T-cell (primary cell): ENCODE measurements at regions not wholly inside any gene's neighbourhood (a gene's known extent, or its start where the extent isn't known, plus 50 kb on each side); places are given as distances from the start of the nearest gene placed in this dataset.
"Not testable (repeated sequence)": the region's sequence is repeated elsewhere in the genome, so short reads cannot be mapped to it uniquely, and the experiment has no call there.

Experiments used
- ATAC-seq, 4 experiments: fragments of 200-7000 bp in 3 of 4; fragments of 150-1000 bp in 1 of 4; cut with Tn5 transposase; replicated peaks in 1 of 4; 1 replicate in 3 of 4; 2 replicates in 1 of 4; pipeline ENCODE4 v1.10.0; 2021; ENCODE audit warnings: moderate library complexity in 3 of 4, mild to moderate bottlenecking in 2 of 4, moderate number of reproducible peaks in 1 of 4
- CTCF ChIA-PET, 2 donors: fragments of 300-600 bp; sonication (Branson Sonifier 250); formaldehyde crosslinking; loops; one replicate each; lab custom pipeline; 2022; ENCODE audit warnings: antibody characterized with exemption in 2 of 2; lab: Charles Lee
- POLR2A ChIA-PET, 2 donors: fragments of 300-600 bp; sonication (Branson Sonifier 250); formaldehyde crosslinking; loops; one replicate each; lab custom pipeline; 2022; ENCODE audit warnings: antibody characterized with exemption in 2 of 2; lab: Charles Lee
- DNase-seq, 35 experiments: peaks; one replicate each; pipeline versions ENCODE4 v3.0.0 to v3.0.0-alpha.2; 2013 to 2023
- H3K27ac ChIP-seq: one replicate; pipeline ENCODE4 v1.5.1; 2013; ENCODE audit warnings: low read length
- H3K27me3 ChIP-seq, 2 experiments: replicated peaks in 1 of 2; 1 replicate in 1 of 2; 2 replicates in 1 of 2; pipeline versions ENCODE4 v1.6.1 to v1.7.0; 2013; ENCODE audit warnings: low read length in 1 of 2, mixed read lengths in 1 of 2; ENCODE audit not compliant: control insufficient read depth in 2 of 2, insufficient read depth in 2 of 2; ENCODE audit errors: extremely low read depth in 1 of 2
- H3K36me3 ChIP-seq, 2 donors: 1 replicate in 1 of 2; 2 replicates in 1 of 2; pipeline versions ENCODE4 v1.6.1 to v1.7.0; 2013; ENCODE audit warnings: low read length in 1 of 2; ENCODE audit not compliant: control insufficient read depth in 2 of 2, insufficient read depth in 1 of 2; ENCODE audit errors: extremely low read depth in 1 of 2
- H3K4me1 ChIP-seq, 2 experiments: 1 replicate in 1 of 2; 2 replicates in 1 of 2; pipeline versions ENCODE4 v1.6.1 to v1.7.0; 2013; ENCODE audit warnings: low read length in 2 of 2, mixed read lengths in 1 of 2; ENCODE audit not compliant: insufficient read depth in 2 of 2, control insufficient read depth in 1 of 2; ENCODE audit errors: extremely low read depth in 1 of 2
- H3K4me3 ChIP-seq, 2 donors: 1 replicate in 1 of 2; 2 replicates in 1 of 2; pipeline versions ENCODE4 v1.5.1 to v1.7.0; 2013; ENCODE audit warnings: mild to moderate bottlenecking in 2 of 2, low read length in 1 of 2, moderate library complexity in 1 of 2; ENCODE audit not compliant: control insufficient read depth in 1 of 2; ENCODE audit errors: extremely low read depth in 1 of 2
- H3K9me3 ChIP-seq: 2 replicates; pipeline ENCODE4 v1.7.0; 2013
- H3K27ac Mint-ChIP-seq, 2 donors: one replicate each; pipeline ENCODE4 v1.8.0; 2020 to 2021; ENCODE audit warnings: mild to moderate bottlenecking in 2 of 2, mixed read lengths in 2 of 2
- H3K27me3 Mint-ChIP-seq, 2 donors: one replicate each; pipeline ENCODE4 v1.8.0; 2021 to 2022; ENCODE audit warnings: mixed read lengths in 2 of 2
- H3K36me3 Mint-ChIP-seq: one replicate; pipeline ENCODE4 v1.8.0; 2021; ENCODE audit warnings: mixed read lengths
- H3K4me1 Mint-ChIP-seq, 3 donors: one replicate each; pipeline ENCODE4 v1.8.0; 2020 to 2022; ENCODE audit warnings: mixed read lengths in 3 of 3, mild to moderate bottlenecking in 1 of 3
- H3K4me3 Mint-ChIP-seq, 3 donors: one replicate each; pipeline ENCODE4 v1.8.0; 2020 to 2022; ENCODE audit warnings: mild to moderate bottlenecking in 3 of 3, mixed read lengths in 3 of 3, moderate library complexity in 3 of 3
- H3K9me3 Mint-ChIP-seq, 3 donors: one replicate each; pipeline ENCODE4 v1.8.0; 2020 to 2022; ENCODE audit warnings: mixed read lengths in 3 of 3
- WGBS: methylation state at CpG from one replicate; pipeline ENCODE4 v1.1.5; 2013; ENCODE audit warnings: missing lambda C conversion rate; ENCODE audit not compliant: insufficient coverage; 5-methylcytosine and 5-hydroxymethylcytosine counted together

DNA sequence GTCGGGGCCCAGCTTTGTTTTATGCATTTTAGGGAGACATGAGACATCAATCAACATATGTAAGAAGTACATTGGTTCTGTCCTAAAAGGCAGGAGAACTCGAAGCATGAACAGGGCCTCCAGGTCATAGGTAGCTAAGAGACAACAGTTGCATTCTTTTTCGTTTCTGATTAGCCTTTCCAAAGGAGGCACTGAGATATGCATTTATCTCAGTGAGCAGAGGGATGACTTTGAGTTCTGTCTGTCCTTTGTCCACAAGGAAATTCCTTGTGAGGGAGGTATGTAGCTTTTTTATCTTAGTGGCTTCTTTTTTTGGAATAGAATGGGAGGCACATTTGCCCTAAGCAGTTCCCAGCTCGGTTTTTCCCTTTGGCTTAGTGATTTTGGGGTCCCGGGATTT lies 109.5 kb upstream of the KIF2A start:
- H3K4me1 ChIP-seq, H3K9me3 ChIP-seq, H3K4me1 Mint-ChIP-seq, H3K27ac Mint-ChIP-seq, DNase-seq, ATAC-seq, H3K36me3 Mint-ChIP-seq, H3K27me3 Mint-ChIP-seq, H3K27me3 ChIP-seq, H3K27ac ChIP-seq, POLR2A ChIA-PET, H3K4me3 ChIP-seq, CTCF ChIA-PET, H3K4me3 Mint-ChIP-seq, H3K36me3 ChIP-seq: not testable (repeated sequence)
- peaks cover 7 to 21% (median 13%) of the 10 kb centered on the region in 3 donors for H3K9me3 Mint-ChIP-seq
- 60% methylated on average over 2 of the region's 5 CpGs for WGBS

DNA sequence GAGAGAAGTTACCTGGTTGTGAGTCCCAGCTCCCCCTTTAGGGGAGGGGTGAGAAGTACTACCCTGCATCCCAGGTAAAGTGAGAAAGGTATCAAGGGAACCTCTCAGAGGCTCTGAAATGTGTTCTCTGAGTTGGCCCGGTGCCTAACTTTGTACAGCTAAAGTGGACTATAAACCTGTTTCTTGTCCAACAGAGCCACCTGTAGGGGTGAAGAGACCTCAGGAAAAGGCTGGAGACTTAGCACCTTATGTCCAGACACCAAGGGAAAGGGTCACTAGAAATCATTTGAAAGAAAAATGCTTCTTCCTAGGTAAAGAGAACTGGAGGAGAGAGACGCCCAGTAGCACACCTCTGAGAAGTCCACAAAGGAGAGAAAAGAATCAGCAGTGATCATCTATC lies 108.3 kb upstream of the KIF2A start:
- WGBS = 63% methylated on average over 1 of the region's 2 CpGs
- ChIA-PET CTCF (no interaction called here), POLR2A (interaction anchor here in 1 of 2 donors (0.5 kb wide), 1 partner anchor 72 kb away, joined by 3 read pairs; no protein-coding TSS in a partner anchor)
- no peak for ATAC-seq
- H3K27me3 Mint-ChIP-seq = peaks cover 3 to 8% of the 10 kb centered on the region in 2 donors
- no peak overlapping the region for H3K27ac Mint-ChIP-seq
- H3K9me3 Mint-ChIP-seq = peaks cover 1 to 14% (median 6%) of the 10 kb centered on the region in 3 donors
- H3K4me1 Mint-ChIP-seq = no peaks in the 10 kb centered on the region
- no peak overlapping the region for H3K4me3 Mint-ChIP-seq
- Histone ChIP-seq H3K4me3 (no peak overlapping the region), H3K27ac (no peak overlapping the region), H3K4me1 (no peaks in the 10 kb centered on the region), H3K36me3 (no peaks in the 10 kb centered on the region), H3K27me3 (peaks cover 0 to 2% of the 10 kb centered on the region in 2 experiments), H3K9me3 (no peaks in the 10 kb centered on the region)
- no peak for DNase-seq
- no peaks in the 10 kb centered on the region for H3K36me3 Mint-ChIP-seq

DNA sequence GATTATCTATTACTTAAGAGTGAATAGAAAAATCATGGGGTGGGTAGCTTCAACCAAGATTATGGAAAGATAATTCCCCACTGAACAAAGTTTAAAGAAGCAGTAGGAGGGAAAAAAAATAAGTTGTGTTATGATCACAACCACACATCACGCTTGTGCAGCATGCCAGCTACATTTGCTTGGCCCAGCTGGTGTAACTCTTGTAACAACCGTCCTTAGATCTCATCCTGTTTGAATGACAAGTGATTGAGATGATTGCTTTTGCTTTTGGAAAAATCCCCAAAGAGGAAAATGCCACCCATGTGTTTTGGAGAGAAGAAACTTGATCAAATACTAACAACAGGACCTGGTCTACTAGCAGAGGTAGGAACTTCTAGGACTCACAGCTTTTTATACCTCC lies 107.6 kb upstream of the KIF2A start:
- no peaks in the 10 kb centered on the region for H3K4me1 Mint-ChIP-seq
- peaks cover 6 to 8% of the 10 kb centered on the region in 2 donors for H3K27me3 Mint-ChIP-seq
- WGBS = no CpG with 5 or more reads among the region's 2 CpGs
- no peak overlapping the region for H3K4me3 Mint-ChIP-seq
- Histone ChIP-seq H3K9me3 (no peaks in the 10 kb centered on the region), H3K27me3 (peaks cover 0 to 2% of the 10 kb centered on the region in 2 experiments), H3K4me1 (no peaks in the 10 kb centered on the region), H3K36me3 (no peaks in the 10 kb centered on the region), H3K4me3 (no peak overlapping the region), H3K27ac (no peak overlapping the region)
- H3K9me3 Mint-ChIP-seq = peaks cover 0 to 7% (median 0%) of the 10 kb centered on the region in 3 donors
- ChIA-PET POLR2A (no interaction called here), CTCF (no interaction called here)
- H3K27ac Mint-ChIP-seq = no peak overlapping the region
- ATAC-seq (no peak), DNase-seq (no peak)
- H3K36me3 Mint-ChIP-seq = no peaks in the 10 kb centered on the region

DNA sequence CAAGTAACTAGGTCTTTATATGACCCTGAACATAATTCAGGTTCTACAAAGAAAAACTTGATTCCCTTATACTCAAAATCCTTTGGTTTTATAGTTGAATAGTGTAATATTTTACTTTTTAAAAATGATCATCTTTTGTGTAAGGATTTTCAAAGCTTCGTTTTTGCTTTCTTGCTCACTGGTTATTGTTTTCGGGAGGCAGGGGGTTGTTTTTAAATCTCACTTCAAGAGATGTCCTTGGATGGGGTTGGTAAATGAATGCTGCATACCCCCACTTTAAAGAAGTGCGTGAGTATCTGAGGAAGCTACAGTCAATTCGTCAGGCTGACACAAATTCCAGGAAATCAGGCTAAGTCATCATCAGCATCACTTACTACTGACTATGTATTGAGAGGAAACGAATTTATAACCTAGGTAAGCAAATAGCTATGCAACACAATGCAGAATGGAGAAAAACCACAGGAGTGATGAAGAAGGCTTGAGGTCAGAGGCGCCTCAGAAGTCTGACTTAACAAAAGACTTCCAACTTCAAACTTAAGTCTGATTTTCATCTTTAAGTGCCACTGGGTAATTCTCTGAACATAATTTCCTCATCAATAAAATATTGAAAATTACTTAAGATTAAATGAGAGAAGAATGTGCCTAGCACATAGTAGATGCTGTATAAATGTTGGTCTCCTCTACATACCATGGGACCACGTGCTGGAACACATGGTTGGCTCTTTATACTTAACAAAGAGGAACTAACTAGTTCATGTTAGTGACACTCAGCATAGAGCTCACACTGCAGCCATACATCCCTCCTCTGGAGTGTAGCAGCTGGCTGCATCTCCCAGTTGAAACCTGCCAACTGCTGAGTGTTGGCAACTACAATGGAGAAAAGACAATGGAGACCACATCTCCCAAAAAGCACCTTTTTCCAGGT lies 106.0 kb upstream of the KIF2A start:
- no peaks in the 10 kb centered on the region for H3K4me1 ChIP-seq
- Mint-ChIP-seq H3K36me3 (no peaks in the 10 kb centered on the region), H3K4me1 (no peaks in the 10 kb centered on the region), H3K9me3 (no peaks in the 10 kb centered on the region), H3K4me3 (no peak overlapping the region), H3K27ac (no peak overlapping the region), H3K27me3 (peaks cover 11 to 15% of the 10 kb centered on the region in 2 donors)
- H3K27ac ChIP-seq = no peak overlapping the region
- POLR2A ChIA-PET = no interaction called here
- H3K4me3 ChIP-seq = no peak overlapping the region
- WGBS = no CpG with 5 or more reads among the region's 7 CpGs
- DNase-seq = no peak
- peak in 1 of 4 experiments; percentile 35 for ATAC-seq
- CTCF ChIA-PET = no interaction called here
- H3K27me3 ChIP-seq = peaks cover 0 to 5% of the 10 kb centered on the region in 2 experiments
- H3K36me3 ChIP-seq = no peaks in the 10 kb centered on the region
- H3K9me3 ChIP-seq = no peaks in the 10 kb centered on the region

DNA sequence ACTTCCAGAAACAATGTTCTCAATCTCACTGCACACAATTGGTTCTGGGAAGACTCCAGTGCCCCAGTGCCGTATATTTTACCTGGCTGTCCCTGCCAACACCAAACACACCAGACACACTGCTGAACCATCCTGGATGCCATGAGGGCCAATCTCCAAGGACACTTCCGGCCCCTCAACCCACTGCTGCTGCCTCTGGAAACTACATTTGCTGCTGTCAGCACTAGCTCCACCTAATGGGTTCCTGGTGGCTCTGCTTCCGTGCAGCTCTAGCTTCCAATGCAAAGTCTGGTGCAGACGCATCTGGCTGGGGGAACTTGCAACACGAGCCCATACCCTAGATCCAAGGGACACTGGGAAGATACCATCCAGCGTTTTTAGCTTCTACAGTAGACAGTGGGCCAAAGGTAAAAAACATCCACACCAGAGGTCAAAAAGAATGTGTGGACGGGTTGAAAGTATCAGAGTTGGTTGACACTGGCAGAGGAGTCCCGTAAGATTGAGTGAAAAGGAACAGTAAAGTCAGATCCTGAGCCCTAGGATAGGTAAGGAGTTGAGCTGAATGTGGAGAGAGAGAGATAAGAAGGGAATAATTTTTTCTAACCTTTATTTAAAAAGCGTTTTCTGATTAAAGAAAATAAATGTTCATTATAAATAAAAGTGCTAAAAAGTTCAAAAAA lies 99.7 kb upstream of the KIF2A start:
- H3K27me3 Mint-ChIP-seq = peaks cover 36 to 39% of the 10 kb centered on the region in 2 donors
- ATAC-seq (no peak), DNase-seq (no peak)
- H3K36me3 ChIP-seq = no peaks in the 10 kb centered on the region
- no peaks in the 10 kb centered on the region for H3K9me3 ChIP-seq
- no peaks in the 10 kb centered on the region for H3K36me3 Mint-ChIP-seq
- CTCF ChIA-PET = no interaction called here
- no peak overlapping the region for H3K27ac ChIP-seq
- no peak overlapping the region for H3K4me3 Mint-ChIP-seq
- no peaks in the 10 kb centered on the region for H3K4me1 ChIP-seq
- no peak overlapping the region for H3K4me3 ChIP-seq
- WGBS = 78% methylated on average over 6 of the region's 9 CpGs
- H3K4me1 Mint-ChIP-seq = no peaks in the 10 kb centered on the region
- peaks cover 0 to 23% of the 10 kb centered on the region in 2 experiments for H3K27me3 ChIP-seq
- POLR2A ChIA-PET = no interaction called here
- no peaks in the 10 kb centered on the region for H3K9me3 Mint-ChIP-seq
- no peak overlapping the region for H3K27ac Mint-ChIP-seq

DNA sequence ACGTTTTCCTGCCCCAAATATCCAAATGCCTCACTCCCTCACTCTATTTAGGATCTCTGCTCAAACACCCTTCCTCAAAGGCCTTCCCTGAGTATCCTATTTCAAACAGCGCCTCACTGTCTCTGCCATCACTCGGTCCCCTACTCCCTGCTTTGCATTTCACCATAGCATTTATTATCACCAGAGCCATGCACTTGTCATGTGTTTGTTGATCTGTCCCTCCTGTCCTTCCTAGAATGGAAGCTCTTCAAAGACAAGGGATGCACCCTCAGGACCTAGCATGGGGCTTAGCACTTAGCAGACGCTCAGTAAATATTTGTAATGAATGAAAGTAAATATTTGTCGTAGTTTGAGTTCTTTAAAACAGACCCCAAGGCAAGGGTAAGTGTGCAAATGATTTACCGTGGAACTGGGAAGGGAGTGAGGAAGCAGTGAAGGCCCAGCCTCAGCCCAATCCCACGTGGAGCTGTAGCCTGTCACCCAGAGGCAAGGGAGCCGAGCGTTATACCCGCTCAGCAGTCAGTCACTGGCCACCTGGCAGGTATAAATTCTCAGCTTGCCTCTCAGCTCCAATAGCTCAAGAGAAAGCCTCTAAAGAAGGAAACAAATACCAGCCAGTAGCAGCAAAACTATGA lies 97.7 kb upstream of the KIF2A start:
- H3K36me3 Mint-ChIP-seq = no peaks in the 10 kb centered on the region
- DNase-seq (no peak), ATAC-seq (no peak)
- no peaks in the 10 kb centered on the region for H3K36me3 ChIP-seq
- no peaks in the 10 kb centered on the region for H3K4me1 Mint-ChIP-seq
- ChIA-PET CTCF (no interaction called here), POLR2A (no interaction called here)
- H3K4me3 Mint-ChIP-seq = no peak overlapping the region
- H3K27me3 Mint-ChIP-seq = peaks cover 32 to 46% of the 10 kb centered on the region in 2 donors
- H3K27ac ChIP-seq = no peak overlapping the region
- H3K9me3 ChIP-seq = no peaks in the 10 kb centered on the region
- no peaks in the 10 kb centered on the region for H3K4me1 ChIP-seq
- H3K4me3 ChIP-seq = no peak overlapping the region
- H3K27ac Mint-ChIP-seq = no peak overlapping the region
- peaks cover 0 to 31% of the 10 kb centered on the region in 2 experiments for H3K27me3 ChIP-seq
- H3K9me3 Mint-ChIP-seq = no peaks in the 10 kb centered on the region
- WGBS = 65% methylated on average over 6 of the region's 10 CpGs
